Astrocyte (in vitro differentiated cells and primary cell): ENCODE measurements at regions not wholly inside any gene's neighbourhood (a gene's known extent, or its start where the extent isn't known, plus 50 kb on each side); places are given as distances from the start of the nearest gene placed in this dataset.
"Not testable (repeated sequence)": the region's sequence is repeated elsewhere in the genome, so short reads cannot be mapped to it uniquely, and the experiment has no call there.

Experiments used
- DNase-seq: peaks from one replicate; pipeline ENCODE4 v3.0.0-alpha.2; 2010; ENCODE audit warnings: low read depth
- FAIRE-seq: peaks from 2 replicates; lab custom pipeline; 2011; peaks lifted over from hg19 to GRCh38; lab: Jason Lieb, UNC
- H2AFZ ChIP-seq: 2 replicates; pipeline ENCODE4 v1.6.0; 2012; ENCODE audit warnings: low read depth, low read length, inconsistent platforms
- H3K27ac ChIP-seq: 2 replicates; pipeline ENCODE4 v1.5.1; 2011; ENCODE audit warnings: low read depth, low read length, inconsistent platforms
- H3K27me3 ChIP-seq: 2 replicates; pipeline ENCODE4 v1.6.0; 2011; ENCODE audit warnings: low read length, inconsistent platforms; ENCODE audit not compliant: insufficient read depth
- H3K36me3 ChIP-seq: 2 replicates; pipeline ENCODE4 v1.5.1; 2011; ENCODE audit warnings: low read length, inconsistent platforms; ENCODE audit not compliant: insufficient read depth
- H3K4me1 ChIP-seq: 2 replicates; pipeline ENCODE4 v1.5.1; 2011; ENCODE audit warnings: low read length, inconsistent platforms; ENCODE audit not compliant: insufficient read depth
- H3K4me2 ChIP-seq: 2 replicates; pipeline ENCODE4 v1.6.0; 2012; ENCODE audit warnings: low read length, inconsistent platforms
- H3K4me3 ChIP-seq: 2 replicates; pipeline ENCODE4 v1.5.1; 2011; ENCODE audit warnings: low read depth, mild to moderate bottlenecking, low read length, inconsistent platforms; ENCODE audit not compliant: insufficient read depth
- H3K79me2 ChIP-seq: 2 replicates; pipeline ENCODE4 v1.6.0; 2012; ENCODE audit warnings: mild to moderate bottlenecking, low read length, inconsistent platforms; ENCODE audit not compliant: insufficient read depth
- H3K9ac ChIP-seq: 2 replicates; pipeline ENCODE4 v1.6.0; 2012; ENCODE audit warnings: mild to moderate bottlenecking, low read length, inconsistent platforms
- H3K9me3 ChIP-seq: 2 replicates; pipeline ENCODE4 v1.5.1; 2012; ENCODE audit warnings: low read depth, mild to moderate bottlenecking, low read length, inconsistent platforms; ENCODE audit not compliant: insufficient read depth
- H4K20me1 ChIP-seq: 2 replicates; pipeline ENCODE4 v1.6.0; 2012; ENCODE audit warnings: low read length, inconsistent platforms; ENCODE audit not compliant: insufficient read depth
- H3K27ac Mint-ChIP-seq: one replicate; pipeline ENCODE4 v1.8.0; 2021; ENCODE audit warnings: mild to moderate bottlenecking, mixed read lengths; ENCODE audit not compliant: unreplicated experiment
- H3K27me3 Mint-ChIP-seq: one replicate; pipeline ENCODE4 v1.8.0; 2021; ENCODE audit warnings: low read depth, mixed read lengths; ENCODE audit not compliant: unreplicated experiment
- H3K36me3 Mint-ChIP-seq: one replicate; pipeline ENCODE4 v1.8.0; 2021; ENCODE audit warnings: low read depth, mixed read lengths; ENCODE audit not compliant: unreplicated experiment
- H3K4me1 Mint-ChIP-seq: one replicate; pipeline ENCODE4 v1.8.0; 2021; ENCODE audit warnings: low read depth, mixed read lengths; ENCODE audit not compliant: unreplicated experiment
- H3K4me3 Mint-ChIP-seq: one replicate; pipeline ENCODE4 v1.8.0; 2021; ENCODE audit warnings: mild to moderate bottlenecking, moderate library complexity, mixed read lengths; ENCODE audit not compliant: unreplicated experiment
- H3K9me3 Mint-ChIP-seq: one replicate; pipeline ENCODE4 v1.8.0; 2021; ENCODE audit warnings: mild to moderate bottlenecking, mixed read lengths; ENCODE audit not compliant: unreplicated experiment

DNA sequence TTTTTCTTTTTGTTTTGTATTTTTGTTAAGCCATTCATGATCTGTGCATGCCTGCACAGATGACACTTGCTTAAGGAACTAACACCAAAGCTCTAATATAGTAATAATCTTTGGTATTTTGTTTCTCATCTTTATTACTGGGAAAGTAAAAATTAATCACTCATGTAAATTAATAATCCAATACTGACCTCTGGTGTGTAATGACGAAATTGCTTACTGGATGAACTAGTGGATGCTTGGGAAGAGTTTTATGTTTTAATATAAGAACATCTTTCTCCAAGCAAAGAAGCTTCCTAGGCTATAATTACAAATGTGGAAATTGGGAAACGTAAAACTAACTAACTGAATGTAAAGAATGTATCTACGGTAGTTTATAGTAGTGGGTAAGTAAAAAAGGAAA lies 147.9 kb downstream of the POTEC start:
- not testable (repeated sequence) for H3K4me3 ChIP-seq, H3K9ac ChIP-seq, H3K27ac Mint-ChIP-seq, H3K36me3 Mint-ChIP-seq, FAIRE-seq, H3K4me2 ChIP-seq, H3K27ac ChIP-seq, H4K20me1 ChIP-seq, H3K4me1 Mint-ChIP-seq, H3K79me2 ChIP-seq, H3K9me3 ChIP-seq, DNase-seq, H3K9me3 Mint-ChIP-seq, H3K27me3 ChIP-seq, H3K4me3 Mint-ChIP-seq, H3K36me3 ChIP-seq, H3K27me3 Mint-ChIP-seq, H3K4me1 ChIP-seq, H2AFZ ChIP-seq

DNA sequence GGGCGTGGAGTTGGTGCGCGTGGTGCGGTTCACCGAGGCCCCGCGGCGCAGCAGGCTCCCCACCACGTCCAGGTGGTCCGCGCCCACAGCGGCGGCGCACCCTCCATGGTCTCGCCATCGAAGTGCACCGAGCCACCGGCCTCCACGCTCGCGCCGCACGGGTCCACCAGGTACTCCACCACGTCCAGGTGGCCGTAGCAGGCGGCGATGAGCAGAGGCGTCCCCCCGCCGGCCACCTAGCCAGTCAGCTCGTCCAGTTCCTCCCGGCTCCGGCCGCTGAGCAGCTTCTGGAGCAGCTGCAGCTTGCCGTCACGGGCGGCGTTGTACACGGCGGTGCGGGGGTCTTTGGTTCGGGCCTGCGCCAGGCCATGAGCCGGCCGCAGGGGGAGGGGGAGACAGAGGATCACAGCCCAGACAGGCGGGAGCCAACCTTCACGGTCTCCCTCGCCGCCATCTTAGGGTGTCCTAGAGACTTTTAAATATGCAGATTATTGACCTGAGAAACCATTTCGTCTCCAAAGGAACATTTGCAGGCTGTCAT lies 149.8 kb downstream of the POTEC start:
- not testable (repeated sequence) for H3K79me2 ChIP-seq, H3K4me3 ChIP-seq, H2AFZ ChIP-seq, H3K9me3 ChIP-seq, H3K4me2 ChIP-seq, H3K4me3 Mint-ChIP-seq, H3K9me3 Mint-ChIP-seq, FAIRE-seq, H3K36me3 ChIP-seq, H3K27ac Mint-ChIP-seq, H4K20me1 ChIP-seq, H3K4me1 Mint-ChIP-seq, H3K27me3 ChIP-seq, H3K27ac ChIP-seq, H3K36me3 Mint-ChIP-seq, H3K9ac ChIP-seq, DNase-seq, H3K27me3 Mint-ChIP-seq, H3K4me1 ChIP-seq

DNA sequence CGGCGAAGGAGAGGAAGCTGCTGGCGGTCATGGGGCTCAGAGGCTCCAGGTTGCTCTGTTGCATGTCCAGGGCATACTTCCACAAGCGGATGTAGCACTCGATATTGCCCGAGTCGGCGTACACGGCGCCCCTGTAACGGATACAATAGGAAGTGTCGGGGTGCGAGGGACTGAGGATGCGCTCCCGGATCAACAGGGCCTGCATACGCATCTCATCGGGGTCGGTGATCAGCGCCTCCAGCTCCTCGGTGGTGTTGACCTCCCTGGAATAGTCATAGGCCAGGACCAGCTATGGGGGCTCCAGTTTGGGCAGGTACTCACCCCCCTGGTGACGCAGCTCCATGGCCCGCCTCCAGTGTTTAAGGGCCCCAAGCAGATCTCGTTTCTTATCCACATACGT lies 150.8 kb downstream of the POTEC start:
- not testable (repeated sequence) for H3K27me3 ChIP-seq, H3K4me1 ChIP-seq, H3K36me3 Mint-ChIP-seq, H3K9me3 ChIP-seq, H4K20me1 ChIP-seq, H3K27ac Mint-ChIP-seq, H3K4me3 Mint-ChIP-seq, H3K27ac ChIP-seq, H3K4me2 ChIP-seq, H3K36me3 ChIP-seq, H3K27me3 Mint-ChIP-seq, H2AFZ ChIP-seq, H3K4me3 ChIP-seq, DNase-seq, H3K4me1 Mint-ChIP-seq, H3K79me2 ChIP-seq, FAIRE-seq, H3K9me3 Mint-ChIP-seq, H3K9ac ChIP-seq

DNA sequence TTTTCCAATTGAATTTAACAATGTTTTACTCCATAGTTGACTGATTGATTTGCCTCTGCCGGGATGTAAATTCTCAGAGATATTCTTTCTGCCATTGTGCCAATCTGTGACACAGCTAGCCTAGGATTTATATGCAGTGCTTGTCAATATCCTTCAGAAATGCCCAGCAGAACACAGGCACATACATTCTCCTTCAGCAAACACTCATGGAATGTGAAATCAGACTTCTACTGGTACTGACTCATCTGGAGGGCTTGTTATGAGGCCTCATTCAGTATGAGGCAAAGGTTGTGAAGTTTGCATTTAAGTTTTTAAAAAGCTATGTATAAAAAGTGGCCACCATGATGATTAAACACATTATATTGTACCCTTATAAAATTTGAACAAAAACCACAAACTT lies 158.4 kb downstream of the POTEC start:
- not testable (repeated sequence) for FAIRE-seq, H3K9me3 ChIP-seq, H3K27ac Mint-ChIP-seq, H4K20me1 ChIP-seq, H3K27me3 Mint-ChIP-seq, H3K4me1 Mint-ChIP-seq, H3K79me2 ChIP-seq, H3K36me3 Mint-ChIP-seq, H3K9ac ChIP-seq, H3K4me2 ChIP-seq, H3K9me3 Mint-ChIP-seq, H2AFZ ChIP-seq, H3K4me3 ChIP-seq, H3K36me3 ChIP-seq, H3K27ac ChIP-seq, H3K4me1 ChIP-seq, H3K27me3 ChIP-seq, DNase-seq, H3K4me3 Mint-ChIP-seq

DNA sequence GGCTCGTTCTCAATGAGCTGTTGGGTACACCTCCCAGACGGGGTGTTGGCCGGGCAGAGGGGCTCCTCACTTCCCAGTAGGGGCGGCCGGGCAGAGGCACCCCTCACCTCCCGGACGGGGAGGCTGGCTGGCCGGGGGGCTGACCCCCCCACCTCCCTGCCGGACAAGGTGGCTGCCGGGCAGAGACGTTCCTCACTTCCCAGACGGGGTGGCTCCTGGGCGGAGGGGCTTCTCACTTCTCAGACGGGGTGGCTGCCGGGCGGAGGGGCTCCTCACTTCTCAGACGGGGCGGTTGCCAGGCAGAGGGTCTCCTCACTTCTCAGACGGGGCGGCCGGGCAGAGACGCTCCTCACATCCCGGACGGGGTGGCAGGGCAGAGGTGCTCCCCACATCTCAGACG lies 160.7 kb downstream of the POTEC start:
- H3K27me3 ChIP-seq, H3K36me3 Mint-ChIP-seq, H3K4me3 ChIP-seq, H3K27me3 Mint-ChIP-seq, DNase-seq, H4K20me1 ChIP-seq, H3K9ac ChIP-seq, H3K27ac Mint-ChIP-seq, H3K4me1 ChIP-seq, H2AFZ ChIP-seq, H3K4me1 Mint-ChIP-seq, H3K9me3 ChIP-seq, H3K27ac ChIP-seq, H3K4me2 ChIP-seq, H3K4me3 Mint-ChIP-seq, H3K9me3 Mint-ChIP-seq, H3K79me2 ChIP-seq, FAIRE-seq, H3K36me3 ChIP-seq: not testable (repeated sequence)

DNA sequence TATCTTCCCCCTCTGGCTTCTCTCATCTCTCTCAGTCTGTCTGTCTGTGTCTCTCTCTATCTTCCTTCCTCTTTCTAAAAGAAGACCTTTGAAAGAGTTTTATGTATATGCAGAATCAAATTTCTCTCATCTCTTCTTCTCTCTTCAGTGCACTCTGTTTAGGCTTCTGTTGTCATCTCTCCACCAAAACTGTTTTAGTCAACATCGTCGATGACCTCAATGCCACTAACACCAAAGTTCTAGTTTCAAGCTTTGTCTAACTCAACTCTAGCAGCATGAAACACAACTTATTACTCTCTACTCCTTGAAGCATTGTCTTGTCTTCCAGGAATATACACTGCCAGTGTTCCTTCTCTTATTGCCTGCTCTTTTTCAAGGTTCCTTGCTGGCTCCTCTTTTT lies 163.9 kb downstream of the POTEC start:
- not testable (repeated sequence) for H2AFZ ChIP-seq, H3K4me1 Mint-ChIP-seq, H3K79me2 ChIP-seq, DNase-seq, H3K27ac Mint-ChIP-seq, H3K27ac ChIP-seq, H3K4me2 ChIP-seq, H3K27me3 Mint-ChIP-seq, H3K36me3 ChIP-seq, H3K9ac ChIP-seq, FAIRE-seq, H3K4me3 ChIP-seq, H3K27me3 ChIP-seq, H3K4me1 ChIP-seq, H4K20me1 ChIP-seq, H3K9me3 Mint-ChIP-seq, H3K36me3 Mint-ChIP-seq, H3K4me3 Mint-ChIP-seq, H3K9me3 ChIP-seq
